Stimulated activated naive CD8-positive, alpha-beta T cell treated with anti-CD3 and anti-CD28 coated beads, Interleukin-15, Interleukin-2, amounts not matched to agents 100 U/mL and 50 U/mL, for 24 hours (primary cell): ENCODE measurements at regions not wholly inside any gene's neighbourhood (a gene's known extent, or its start where the extent isn't known, plus 50 kb on each side); places are given as distances from the start of the nearest gene placed in this dataset.

ENCODE experiments used
- ATAC-seq: fragments of 150-1000 bp; cut with Tn5 transposase; one replicate; pipeline ENCODE4 v1.10.0; 2021
- DNase-seq: peaks from one replicate; pipeline ENCODE4 v3.0.0; 2021

DNA sequence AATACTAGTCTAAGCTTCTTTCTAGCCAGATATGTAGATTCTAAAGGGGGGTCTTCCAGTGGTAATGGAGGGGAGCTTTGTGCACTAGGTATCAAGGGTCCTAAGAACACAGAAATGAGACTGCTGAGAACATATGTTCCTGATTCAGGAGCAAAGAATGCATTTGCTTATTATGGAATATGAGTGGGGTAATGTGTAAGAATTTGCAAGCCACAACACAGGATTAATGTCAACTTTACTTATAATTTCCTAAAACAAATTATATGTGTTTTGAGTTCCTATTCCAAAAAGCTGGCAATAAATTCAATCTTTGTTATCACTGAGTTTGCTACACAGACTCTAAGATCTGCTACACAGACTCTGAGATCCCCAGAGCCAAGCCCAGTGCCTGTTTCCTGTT, 357.0 kb upstream of the PTBP2 start:
- DNase-seq (no peak), ATAC-seq (no peak)

DNA sequence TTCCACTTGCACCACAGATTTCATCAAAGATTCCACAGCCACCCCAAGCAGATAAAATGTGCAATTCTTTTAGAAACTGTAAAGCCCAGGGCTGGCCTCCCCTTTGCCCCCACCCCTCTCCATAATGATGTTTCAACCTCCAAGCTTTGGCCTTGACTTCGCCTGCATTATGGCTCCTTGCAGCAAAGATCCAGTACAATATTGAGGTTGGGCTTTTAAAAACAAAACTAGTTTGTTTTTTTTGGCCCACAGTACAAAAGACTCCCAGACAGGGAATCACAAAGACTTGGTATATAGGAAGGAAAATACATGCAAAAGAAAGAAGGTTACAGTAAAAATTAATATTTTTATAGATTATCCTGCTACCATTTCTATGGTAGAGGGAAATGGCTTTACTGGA, 356.5 kb upstream of the PTBP2 start:
- DNase-seq: no peak
- no peak for ATAC-seq

DNA sequence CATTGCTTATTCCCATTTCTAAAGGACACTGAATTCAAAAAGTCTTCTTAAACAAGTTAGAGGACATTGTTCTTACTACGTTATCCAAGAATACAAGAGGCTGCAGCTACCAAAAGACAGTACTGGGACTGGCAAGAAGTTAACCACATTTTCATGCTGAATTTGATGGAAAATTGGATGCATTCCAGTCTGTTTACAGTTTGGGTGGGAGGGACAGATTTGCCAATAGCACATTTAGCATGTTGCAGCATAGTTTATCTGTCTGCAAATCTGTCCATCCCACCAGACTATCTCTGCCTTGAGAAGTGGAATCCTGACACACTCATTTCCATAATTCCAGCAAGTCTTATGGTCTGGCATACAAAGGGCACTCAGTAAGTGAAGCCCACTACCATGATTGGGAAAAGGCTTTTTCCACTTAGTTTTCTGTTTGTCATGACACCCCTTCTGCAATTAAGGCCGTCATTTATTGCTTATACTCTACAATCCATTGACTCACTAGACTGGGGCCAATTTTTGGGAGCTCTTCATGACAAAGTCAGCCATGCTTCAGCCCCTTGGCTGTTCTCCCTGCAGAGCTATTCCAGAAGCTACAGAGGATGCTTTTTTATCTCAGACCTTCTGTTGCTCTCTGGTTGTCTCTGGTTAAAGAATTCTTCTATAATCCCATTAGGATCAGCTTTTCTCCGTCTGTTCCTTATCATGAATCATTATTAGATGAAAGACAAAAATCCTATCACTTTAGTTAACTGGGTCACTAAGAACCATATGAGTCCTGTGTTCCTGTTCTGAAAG, 355.8 kb upstream of the PTBP2 start:
- ATAC-seq: no peak
- DNase-seq: no peak

DNA sequence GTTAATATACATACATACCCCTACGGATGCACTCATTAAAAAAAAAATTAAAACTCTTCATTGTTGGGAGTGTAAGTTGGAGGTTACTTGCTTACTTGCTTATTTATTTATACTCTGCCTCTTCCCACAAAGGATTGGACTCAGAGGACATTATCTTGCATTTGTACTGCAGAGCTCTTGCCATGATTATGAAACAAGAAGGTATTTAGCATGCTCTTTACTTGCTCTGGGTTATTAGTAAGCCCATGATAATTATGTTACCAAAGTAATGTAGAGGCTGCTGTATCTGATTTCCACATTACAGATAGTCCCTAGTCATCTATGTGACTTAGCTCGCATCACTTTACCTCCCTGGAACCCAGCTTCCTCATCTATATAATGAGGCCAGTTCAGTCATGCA, 355.1 kb upstream of the PTBP2 start:
- ATAC-seq (no peak), DNase-seq (no peak)

DNA sequence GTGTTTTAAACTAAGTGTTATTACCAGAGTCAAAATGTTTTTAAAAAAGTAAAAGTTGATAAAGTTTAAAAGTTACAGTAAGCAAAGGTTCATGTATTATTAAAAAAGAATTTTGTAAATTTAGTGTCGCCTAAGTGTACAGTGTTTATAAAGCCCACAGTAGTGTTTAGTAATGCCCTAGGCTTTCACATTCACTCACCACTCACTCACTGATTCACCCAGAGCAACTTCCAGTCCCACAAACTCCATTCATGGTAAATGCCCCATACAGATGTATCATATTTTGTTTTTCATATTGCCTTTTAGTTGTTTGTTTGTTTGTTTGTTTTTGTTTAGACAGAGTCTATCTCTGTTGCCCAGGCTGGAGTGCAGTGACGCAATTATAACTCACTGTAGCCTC, 353.8 kb upstream of the PTBP2 start:
- DNase-seq (no peak), ATAC-seq (no peak)

DNA sequence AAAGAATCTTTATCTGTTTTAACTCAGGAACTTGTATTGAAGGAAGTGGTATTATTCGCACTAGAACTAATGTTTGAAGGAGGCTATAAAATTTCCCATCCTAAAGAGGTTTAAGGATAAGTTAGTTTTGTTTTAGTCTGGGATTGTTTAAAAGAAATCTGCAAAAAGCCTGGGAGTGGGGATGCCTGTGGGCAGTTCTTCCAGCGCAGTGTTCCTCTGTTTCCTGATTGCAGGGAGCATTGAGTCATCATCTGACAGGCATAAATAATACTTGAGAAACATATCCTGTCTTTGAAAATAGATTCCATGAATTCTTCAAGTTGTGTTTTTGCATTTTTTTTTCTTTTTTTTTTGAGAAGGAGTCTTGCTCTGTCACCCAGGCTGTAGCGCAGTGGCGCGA, 350.8 kb upstream of the PTBP2 start:
- no peak for ATAC-seq
- DNase-seq: no peak

DNA sequence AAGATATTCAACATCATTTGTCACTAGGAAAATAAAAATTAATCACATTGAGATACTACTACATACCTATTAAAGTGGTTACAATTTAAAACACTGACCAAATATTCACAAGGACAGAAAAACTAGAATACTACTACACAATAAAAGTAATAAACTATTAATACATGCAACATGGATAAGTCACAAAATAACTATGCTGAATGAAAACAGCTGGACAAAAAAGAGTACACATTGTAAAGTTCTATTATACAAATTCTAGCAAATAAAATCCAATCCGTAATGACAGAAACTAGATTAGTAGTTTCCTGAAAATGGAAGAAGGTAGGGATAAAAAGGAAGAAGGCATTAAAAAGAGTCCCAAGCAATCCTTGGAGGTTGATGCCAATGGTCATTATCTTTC, 348.7 kb upstream of the PTBP2 start:
- ATAC-seq (no peak), DNase-seq (no peak)

DNA sequence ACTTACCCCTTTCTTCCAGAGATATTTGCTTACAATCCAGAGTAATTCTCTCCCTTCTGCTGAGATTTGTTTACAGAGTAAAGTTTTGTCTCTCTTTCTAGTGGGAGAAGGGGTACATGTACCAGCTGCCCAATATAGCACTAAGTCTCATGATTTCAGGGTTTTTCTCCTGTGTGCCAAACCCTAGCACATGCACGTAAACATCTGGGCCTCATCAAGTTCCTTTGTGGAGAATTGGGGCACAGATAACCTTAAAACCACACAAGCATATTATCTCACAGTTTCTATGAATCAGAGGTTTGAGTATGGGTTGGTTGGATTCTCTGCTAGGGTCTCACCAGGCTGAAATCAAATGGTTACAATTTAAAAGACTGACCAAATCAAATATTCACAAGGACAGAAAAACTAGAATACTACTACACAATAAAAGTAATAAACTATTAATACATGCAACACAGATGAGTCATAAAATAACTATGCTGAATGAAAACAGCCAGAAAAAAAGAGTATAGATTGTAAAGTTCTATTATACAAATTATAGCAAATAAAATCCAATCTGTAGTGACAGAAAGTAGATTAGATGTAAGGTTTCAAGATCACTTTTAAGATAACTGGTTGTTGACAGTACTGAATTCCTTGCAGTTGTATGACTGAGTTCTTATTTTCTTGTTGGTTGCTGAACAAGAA, 347.4 kb upstream of the PTBP2 start:
- ATAC-seq: no peak
- DNase-seq: no peak

DNA sequence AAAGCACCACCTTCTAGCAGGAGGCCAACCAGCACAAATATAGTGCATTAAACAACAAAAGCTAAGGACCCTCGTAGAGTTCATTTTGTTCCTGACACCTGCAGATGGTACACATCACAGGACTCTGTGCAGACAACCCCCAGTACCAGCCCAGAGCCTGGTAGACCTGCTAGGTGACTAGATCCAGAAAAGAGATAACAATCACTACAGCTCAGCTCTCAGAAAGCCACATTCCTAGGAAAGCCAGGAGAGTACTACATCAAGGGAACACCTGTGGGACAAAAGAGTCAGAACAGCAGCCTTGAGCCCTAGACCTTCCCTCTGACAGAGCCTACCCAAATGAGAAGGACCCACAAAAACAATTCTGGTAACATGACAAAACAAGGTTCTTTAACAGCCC, 344.7 kb upstream of the PTBP2 start:
- no peak for DNase-seq
- ATAC-seq: no peak

DNA sequence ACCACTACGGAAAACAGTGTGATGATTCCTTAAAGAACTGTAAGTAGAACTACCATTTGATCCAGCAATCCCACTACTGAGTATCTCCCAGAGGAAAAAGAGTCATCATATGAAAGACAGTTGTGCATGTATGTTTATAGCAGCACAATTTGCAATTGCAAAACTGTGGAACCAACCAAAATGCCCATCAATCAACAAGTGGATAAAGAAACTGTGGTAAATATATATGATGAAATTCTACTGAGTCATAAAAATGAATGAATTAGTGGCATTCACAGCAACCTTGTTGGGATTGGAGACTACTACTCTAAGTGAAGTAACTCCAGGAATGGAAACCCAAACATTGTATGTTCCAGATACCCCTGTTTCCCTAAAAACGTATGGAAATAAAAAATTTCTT, 337.0 kb upstream of the PTBP2 start:
- DNase-seq (no peak), ATAC-seq (no peak)

DNA sequence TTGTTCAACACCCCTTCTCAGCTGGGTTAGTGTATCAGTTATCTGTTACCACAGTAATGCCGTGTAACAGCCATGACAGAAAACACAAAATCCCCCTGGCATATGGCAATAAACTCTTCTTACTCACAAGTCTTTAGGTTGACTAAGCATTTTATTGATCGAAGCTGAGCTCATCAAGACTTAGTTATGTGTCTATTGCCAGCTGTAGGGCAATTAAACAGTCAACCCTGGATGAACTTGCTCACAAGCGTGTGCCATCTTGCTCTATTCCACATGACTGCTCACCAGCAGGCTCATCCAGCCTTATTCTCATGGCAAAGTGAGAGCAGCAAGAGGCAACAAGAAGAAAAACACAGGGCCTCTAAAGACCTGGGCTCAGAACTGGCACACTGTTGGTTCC, 333.8 kb upstream of the PTBP2 start:
- no peak for ATAC-seq
- no peak for DNase-seq

DNA sequence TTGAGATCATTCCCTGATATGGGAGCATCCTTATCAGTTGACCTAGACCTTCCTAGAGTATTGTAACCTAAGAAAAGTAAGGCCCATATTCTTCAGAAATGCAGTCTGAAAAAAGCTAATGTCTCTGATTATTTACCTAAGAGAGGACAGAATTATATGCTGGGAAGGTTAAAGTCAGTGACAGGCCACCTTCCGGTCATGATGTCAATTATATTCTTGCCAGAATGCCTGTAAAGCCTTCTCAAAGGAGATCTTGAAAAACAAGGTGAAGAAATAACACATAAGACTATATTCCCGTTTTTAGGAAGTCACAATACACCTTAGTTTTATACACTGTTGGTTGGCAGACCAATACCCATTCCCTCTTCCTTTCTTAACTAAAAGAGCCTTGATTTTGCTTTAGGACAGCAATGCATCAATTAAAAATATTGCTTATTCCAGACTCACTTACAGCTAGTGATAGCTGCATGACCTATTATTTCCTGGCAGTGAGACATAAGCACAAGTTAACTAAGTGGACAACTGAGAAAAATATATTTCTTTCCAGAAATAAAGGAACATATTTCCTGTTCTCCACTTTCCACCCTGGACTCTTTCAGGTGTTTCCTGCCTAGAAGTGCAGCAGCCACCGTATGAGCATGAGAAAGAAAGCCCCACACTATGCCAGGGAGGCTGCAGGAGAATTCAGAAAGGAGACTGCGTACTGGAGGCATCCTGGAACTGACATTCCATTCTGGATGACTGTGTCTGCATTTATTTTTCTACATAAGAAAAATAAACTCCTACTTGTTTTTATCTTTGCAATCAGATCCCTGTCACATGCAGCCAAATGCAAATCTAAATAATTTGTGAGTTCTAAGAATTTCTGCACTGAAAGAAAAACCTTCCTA, 332.9 kb upstream of the PTBP2 start:
- ATAC-seq (no peak), DNase-seq (no peak)

DNA sequence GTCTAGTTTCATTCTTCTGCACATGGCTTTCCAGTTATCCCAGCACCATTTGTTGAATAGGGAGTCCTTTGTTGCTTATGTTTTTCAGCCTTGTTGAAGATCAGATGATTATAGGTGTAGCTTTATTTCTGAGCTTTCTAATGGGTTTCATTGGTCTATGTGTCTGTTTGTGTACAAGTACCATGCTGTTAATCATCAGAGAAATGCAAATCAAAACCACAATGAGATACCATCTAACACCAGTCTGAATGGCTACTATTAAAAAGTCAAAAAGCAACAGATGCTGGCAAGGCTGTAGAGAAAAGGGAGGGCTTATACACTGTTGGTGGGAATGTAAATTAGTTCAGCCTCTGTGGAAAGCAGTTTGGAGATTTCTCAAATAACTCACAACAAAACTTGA, 321.5 kb upstream of the PTBP2 start:
- no peak for ATAC-seq
- DNase-seq: no peak

DNA sequence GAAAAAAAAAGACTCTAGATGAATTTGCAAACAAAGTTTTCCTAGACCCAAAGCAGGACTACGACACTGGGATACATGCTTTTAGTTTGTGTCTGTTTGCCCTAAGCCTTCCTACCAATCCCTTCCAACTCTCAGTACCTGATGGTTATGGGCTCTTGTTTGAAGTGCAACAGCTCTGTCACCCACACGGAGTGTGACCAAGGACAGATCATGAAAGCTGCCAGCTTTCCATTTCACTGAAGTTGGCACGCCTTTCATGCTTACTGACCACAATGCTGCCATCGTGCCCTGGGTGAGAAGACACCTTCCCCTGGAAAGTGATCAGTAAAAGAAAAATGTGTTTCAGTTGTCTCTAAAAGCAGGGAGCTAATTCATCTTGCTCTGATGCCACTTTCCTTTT, 312.5 kb upstream of the PTBP2 start:
- no peak for ATAC-seq
- DNase-seq: no peak

DNA sequence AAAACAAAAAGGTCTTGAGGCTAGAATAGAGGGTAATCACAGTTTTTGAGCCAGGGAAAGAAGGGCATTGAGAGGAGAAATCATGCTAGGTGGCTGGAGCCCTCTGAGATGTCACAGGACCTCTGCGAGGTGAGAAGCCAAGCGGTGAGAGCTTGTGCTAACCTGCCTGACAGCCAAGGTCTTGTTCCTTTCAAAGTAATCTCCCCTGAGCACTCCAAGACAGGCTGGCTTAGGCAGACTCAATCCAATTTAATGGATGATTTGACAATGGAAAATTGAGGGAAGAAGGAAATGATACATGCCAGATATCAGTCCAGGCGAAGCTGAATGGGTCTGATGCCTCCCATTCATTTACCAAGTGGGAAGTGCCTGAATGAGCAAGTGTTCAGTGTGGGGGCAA, 311.9 kb upstream of the PTBP2 start:
- ATAC-seq (no peak), DNase-seq (no peak)

DNA sequence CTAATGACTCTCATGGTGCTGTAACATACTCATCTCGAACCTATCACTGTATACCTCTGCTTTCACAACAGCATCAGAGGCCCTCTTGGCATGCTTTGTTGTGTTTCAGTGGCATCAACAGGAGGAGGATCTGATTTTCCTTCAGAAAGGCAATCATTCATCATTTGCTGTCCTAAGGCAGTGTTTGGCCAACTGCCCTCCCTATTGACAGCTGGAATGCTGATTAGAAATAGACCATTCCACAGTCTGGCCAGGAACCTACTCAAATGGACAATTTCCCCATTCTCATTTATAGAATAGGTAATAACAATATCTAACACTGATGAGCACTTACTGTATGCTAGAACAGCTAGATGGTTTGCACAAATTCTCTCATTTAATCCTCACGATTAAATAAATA, 310.6 kb upstream of the PTBP2 start:
- ATAC-seq (no peak), DNase-seq (no peak)

DNA sequence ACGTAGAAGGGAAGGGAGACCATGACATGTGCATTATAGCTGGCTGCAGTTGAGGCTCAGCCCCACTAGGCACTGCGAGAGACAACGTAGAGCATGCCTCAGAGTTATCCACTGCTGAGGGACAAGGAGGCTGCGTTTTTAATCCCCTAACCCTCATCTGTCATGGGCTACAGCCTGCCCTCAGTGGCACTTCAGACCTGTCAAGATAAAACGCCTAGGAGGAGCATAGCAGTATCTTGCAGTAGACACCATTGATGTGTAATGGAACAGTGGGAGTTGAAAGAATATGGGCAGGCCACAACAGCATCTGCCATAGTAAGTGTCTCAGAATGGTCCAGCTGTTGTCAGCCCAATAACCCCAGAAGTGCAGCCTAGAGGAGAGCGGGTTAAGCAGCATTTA, 307.0 kb upstream of the PTBP2 start:
- DNase-seq: no peak
- no peak for ATAC-seq

DNA sequence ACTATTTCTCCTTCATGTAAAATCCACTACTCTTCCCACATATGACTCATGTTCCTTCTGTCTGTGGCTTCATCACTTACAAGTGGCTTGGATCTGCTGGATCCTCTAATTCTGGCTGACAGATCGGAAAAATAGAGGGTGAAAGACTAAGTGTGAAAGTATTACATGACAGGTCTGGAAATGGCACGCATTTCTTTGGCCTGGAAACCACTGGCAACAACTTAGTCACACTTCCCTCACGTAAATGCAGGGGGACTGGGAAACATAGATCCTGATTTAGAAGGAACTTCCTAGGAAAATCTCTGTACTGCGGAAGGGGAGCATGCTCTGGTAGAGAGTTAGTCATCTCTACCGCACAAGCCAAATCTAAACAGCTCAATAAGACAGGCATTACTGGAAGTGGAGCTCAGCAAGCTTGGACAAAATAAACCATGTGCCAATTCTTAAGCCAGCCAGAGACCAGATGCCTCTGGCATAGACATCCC, 305.4 kb upstream of the PTBP2 start:
- DNase-seq (no peak), ATAC-seq (no peak)

DNA sequence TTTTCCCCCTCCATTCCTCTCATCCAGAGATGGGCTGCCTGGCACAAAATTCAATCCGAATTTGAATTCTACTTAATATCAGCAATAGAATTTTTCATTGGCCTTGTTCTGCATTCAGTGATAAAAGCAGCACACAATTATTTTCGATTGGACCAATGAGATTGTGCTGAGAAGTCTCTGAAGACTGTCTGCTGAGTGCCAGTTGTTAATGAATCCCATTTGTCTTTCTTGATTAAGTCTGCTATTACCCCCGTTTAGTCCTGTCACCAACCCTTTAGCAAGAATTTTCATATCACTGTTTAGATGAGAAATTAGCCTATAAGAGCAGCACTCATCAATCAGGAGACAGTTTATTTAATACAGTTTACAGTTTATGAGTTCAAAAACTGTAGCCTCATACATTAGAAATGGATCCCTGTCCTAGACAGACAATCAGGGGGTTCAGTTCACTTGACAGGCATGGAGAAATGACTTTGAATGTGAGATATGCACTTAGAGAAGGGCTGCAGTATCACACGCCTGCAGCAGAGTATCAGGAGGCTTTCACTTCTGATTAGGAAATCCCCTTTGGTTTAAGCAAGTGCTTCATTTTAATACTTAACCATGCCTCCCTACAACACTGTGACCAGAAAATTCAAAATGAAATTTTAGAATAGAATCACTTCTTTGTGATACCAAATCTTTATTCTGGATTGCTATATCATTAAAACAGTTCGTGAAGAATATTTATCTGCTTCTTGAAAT, 304.7 kb upstream of the PTBP2 start:
- DNase-seq: no peak
- no peak for ATAC-seq

DNA sequence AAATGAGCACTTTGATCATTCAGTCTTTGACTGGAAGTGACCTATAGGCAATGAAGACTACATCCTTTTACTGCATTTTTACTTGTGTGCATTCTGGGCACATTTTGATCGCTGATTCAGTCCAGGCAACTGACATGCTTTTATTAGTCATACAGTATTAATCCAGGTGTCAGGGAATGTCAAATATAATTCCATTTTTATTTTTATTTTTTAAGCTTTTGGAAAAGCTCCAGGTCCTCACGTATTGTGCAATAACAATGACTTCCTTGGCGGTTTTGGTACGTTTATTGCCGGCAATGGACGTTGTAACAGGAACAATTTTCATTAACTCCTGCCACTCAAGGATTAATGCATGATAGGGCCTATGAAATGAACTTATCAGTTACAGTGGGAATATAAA, 302.6 kb upstream of the PTBP2 start:
- no peak for ATAC-seq
- DNase-seq: no peak

DNA sequence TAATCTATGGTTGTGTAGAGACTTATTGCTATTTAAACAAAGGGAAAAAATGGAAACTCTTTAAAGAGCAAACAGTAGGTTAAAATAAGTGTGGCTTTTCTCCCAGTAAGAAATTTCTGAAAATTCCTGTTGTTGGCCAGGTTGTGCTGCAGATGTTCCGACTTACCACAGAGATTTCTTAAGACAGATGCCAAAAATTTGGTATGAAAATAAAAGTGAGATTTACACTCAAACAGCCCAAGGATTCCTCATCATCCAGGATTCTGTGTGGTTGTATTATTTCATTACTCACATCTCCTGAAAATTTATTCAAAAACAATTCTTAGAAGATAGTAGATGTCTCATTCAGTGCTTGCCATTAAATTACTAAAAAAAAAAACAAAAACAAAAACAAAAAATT, 296.7 kb upstream of the PTBP2 start:
- no peak for DNase-seq
- ATAC-seq: no peak

DNA sequence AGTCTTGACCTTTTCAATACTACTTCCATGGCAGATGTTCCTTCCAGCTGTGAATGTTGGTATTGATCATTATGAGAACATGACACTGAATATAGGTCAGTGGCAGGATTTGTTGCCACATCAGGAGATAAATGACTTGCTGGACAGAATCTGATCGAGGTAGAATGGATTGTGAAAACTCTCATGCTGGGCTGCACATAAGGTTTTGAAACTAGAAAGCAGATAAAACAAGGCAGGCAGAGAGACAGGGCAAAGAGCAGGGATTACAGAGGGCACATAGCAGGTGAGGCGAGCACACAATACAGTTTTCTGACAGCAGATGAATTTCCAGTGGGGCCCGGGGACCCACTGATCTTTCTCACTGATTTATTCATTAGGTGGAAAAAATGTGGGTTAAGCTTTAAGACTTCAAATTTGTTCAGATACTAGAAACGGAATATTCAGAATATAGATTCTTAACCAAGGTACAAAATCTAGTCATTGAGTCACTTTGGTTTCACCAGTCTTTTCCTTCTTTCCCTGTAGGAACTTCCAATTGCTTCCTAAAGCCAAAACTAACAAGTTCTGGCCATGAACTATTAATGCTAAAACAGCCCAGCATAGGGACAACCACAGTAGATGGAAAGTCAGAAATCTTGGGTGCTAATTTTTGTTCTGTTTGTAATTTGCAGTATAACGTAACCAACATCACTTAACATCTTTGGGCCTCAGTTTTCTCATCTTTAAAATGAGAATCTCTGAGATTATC, 296.0 kb upstream of the PTBP2 start:
- DNase-seq (no peak), ATAC-seq (no peak)
